Inferior parietal cortex (tissue), 1 donor: ENCODE measurements at regions not wholly inside any gene's neighbourhood (a gene's known extent, or its start where the extent isn't known, plus 50 kb on each side); places are given as distances from the start of the nearest gene placed in this dataset.
"Not testable (repeated sequence)": the region's sequence is repeated elsewhere in the genome, so short reads cannot be mapped to it uniquely, and the experiment has no call there.

ENCODE experiments used
- DNase-seq: peaks from one replicate; pipeline ENCODE4 v3.0.0-alpha.2; 2016; ENCODE audit errors: extremely low spot score

DNA sequence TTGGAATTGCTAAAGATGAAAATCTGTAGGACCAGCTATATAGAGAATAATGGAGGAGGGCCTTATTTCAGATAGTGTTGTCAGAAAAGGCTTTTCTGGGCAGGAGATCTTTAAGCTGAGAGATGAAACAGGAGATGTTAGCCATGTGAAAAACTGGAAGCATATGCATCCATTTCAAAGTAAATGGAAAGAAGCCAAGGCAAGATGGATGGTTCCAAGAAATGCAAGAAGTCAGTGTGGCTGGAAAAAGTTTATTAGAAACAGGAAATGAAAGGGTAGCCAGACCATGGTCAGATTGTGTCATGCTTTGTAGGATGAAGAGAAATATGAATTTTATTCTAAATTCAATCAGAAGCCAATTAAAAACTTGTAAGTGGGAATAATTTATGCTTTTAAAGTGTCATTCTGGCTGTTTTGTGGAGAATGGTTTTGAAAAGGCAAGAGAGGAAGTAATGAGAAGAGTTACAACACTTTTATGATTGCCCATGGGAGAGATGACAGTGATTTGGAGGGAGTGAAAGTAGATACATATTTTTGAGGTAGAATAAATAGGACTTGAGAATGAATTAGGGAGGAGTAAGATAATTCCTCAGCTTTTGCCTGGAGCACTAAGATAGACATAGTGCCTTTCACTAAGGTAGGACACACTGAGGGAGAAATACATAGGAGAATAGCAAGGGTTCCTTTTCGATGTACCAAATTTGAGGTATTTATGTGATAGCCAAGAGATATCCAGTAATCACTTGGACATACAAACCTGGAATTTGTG, 620.1 kb downstream of the HTR1B start:
- DNase-seq, result no peak

DNA sequence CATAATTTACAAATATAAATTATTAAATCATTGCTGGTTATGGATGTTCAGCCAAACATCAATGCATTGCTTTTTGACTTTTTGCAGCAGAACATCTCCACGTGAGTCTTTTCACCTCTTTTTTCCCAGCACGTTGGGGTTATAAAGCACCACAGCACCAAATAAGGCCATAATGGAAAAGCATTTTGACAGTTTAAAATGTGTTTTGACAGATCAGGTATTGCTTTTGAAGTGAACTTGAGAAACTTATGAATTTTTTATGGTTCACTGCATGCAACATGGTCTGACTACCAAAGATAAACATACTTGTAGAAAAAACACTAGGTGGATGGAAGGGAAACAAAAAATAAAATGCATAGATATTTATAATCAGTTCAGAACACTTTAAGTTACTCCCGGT, 622.4 kb downstream of the HTR1B start:
- no peak for DNase-seq

DNA sequence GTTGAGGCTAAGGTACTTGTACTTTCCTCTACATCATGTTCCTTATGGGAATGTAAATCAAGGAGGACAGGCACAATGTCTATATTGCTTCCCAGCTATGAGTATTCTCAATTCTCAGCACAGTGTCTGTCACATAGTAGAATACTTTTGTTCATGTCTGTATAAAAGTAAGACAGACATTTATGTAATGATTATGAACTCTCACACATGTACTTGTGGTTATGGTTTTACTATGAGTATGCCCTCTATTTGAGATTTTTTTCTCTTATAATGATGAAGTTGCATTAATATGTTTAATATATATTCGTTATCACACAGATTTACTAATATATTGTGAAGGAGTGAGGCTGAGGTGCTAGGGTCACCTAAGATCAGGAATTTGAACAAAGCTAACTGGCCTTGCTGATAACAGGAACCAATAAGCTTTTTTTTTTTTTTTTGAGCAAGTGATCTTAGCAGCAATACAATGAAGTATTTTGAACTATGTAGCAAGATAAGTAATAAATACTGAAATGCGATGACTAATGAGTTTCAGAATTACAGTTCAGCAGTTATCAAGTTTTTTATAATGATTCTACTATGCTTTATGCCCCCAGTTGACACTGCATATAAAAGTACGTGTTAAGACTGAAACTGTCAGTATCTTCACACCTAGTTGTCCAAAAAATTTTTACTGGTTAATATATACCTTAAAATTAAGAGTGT, 623.1 kb downstream of the HTR1B start:
- DNase-seq, result no peak

DNA sequence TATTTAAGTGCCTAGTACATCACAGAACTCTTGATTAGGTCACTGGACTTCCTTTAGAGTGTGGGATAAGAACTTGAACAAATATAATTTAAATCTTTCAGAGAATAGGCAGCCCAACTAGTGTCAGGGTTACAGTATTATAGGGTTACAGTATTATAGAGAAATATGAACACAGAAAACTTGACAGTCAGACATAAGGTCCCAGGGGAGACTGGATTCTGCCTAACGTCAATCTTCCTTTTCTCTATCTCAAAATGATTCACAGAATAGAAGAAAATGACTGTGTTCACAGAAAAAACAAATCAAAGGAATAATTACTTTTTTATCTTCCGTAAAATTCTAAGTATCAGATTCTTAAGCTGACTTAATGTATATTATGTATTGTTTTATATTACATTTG, 623.8 kb downstream of the HTR1B start:
- DNase-seq, result no peak

DNA sequence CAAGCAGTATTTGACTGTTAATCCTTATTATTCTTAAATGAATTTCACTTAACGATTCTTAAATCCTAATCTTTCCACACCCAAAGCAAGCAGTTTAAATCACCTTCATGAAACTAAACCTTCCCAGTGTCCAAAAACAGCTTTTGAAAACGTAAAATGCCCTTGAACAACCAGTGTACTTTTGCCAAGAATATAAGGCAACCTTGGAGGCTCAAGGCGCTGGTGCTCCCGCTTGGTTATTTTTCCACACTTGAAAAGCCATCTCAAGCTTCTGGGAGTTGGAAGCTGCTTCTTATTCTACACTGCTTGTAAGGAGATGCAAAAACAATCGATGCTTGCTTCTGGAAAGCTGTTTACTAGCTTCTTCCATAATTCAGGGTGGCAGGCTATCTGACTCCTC, 625.7 kb downstream of the HTR1B start:
- no peak for DNase-seq

DNA sequence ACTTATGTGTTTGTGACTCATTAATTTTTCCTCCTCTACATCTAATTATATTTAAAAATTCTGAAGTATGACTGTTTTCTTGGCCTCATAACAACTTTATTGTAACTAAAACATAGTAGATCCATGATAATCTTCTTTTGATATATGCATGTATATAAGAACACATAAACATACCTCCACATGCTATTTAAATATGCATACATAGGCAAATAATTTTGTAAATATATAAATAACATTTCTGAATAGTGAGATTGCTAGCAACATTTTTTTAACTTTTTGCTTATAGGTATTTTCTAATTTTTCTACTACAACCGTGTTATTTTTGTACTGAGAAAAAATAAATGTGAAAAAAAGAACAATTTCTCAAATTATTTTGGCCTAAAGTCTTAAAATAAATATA, 627.6 kb downstream of the HTR1B start:
- no peak for DNase-seq

DNA sequence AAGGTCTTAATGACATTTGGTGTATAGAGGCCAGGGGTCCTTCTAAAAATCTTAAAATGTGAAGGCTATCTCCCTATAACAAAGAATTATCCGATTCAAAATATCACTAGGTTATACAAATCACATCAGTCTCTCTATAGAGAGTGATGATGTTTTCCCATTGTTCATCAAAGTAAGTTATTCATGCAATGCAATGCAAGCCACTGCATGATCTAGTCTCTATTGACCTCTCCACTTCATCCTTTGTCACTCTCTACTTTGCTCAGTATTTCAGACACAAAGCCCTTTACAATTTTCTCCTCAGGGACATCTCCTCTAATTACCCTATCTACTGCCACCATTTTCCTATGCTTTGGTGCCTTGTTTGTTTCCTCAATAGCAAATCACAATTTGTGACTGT, 628.0 kb downstream of the HTR1B start:
- no peak for DNase-seq

DNA sequence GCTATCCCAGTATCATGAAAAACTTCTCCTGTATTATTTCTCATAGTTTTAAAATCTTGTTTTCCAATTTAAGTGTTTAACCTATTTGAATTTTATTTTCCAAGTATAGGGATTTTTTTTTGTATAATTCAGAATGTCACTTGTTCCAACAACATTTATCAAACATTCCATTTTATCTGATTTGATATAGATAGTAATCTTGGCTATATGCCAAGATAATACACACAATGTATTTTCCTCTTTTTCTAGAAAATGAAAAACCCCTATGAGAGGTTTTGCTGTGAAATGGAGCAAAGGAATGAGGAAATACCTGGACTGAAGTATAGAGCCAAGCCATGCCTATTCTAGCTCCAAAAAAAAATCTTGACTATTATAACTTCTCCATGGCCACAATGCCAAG, 628.9 kb downstream of the HTR1B start:
- DNase-seq, result no peak

DNA sequence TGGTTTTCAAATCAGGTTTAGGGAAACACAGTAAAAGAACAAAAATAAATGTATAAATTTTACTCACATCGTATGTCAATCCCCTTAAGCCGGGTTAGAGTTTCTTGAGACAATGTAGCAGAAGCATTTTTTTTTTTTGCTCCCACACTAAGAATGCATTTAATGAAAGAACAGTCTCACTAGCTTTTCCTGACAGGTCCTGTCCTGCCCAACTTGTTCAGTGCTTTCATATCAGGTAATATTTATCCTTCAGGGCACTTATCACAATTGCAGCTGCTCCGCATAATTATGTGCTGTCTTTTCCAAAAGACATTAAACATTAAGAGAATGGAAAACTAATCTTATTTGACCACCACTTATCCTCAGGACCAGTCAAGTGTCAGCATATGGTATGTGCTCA, 632.0 kb downstream of the HTR1B start:
- no peak for DNase-seq

DNA sequence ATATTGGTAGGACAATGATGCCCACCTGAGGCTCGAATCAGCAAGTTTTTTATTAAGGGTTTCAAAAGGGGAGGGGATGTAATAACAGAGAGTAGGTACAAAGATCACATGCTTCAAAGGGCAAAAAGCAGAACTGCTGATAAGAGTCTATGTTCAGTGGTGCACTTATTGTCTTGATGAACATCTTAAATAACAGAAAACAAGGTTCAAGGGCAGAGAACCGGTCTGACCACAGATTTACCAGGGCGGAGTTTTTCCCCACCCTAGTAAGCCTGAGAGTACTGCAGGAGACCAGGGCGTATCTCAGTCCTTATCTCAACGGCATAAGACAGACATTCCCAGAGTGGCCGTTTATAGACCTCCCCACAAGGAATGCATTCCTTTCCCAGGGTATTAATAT, 639.7 kb downstream of the HTR1B start:
- DNase-seq, result not testable (repeated sequence)

DNA sequence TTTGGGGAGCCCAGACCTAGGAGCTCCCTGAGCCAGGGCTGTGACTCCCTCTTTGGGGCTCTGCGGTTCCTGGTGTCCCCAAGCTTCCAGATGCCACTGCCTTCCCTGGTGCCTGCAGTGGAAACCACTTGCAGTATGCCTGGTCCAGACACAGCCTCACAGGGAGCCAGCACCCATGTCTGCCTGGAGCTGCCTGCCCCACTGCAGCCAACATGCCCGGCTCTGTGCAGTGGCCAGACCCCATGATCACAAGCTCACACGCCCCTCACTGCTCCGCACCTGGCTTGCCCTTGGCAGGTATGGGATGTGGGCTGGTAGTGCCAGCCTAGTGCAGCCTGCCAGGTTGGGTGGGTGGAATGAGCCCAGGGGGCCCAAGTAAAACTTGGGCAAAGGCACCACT, 644.8 kb downstream of the HTR1B start:
- no peak for DNase-seq

DNA sequence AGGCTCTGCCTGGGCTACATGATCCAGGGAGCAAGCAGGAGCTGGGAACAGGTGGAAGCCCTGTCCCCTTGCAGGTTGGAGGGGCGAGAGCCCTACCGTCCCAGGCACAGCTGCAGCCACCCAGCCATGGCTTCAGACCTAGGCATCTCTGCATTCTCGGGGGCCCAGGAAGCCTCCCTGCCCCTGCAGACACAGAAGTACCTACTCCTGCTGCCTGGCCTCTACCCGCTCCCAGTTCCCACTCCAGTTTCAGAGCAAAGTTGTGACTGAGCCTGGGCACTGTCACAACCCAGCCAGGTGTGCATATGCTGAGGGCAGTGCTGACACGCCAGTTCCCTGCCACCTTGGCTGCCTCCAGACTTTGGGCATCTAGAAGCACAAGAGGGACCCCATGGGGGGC, 645.9 kb downstream of the HTR1B start:
- no peak for DNase-seq

DNA sequence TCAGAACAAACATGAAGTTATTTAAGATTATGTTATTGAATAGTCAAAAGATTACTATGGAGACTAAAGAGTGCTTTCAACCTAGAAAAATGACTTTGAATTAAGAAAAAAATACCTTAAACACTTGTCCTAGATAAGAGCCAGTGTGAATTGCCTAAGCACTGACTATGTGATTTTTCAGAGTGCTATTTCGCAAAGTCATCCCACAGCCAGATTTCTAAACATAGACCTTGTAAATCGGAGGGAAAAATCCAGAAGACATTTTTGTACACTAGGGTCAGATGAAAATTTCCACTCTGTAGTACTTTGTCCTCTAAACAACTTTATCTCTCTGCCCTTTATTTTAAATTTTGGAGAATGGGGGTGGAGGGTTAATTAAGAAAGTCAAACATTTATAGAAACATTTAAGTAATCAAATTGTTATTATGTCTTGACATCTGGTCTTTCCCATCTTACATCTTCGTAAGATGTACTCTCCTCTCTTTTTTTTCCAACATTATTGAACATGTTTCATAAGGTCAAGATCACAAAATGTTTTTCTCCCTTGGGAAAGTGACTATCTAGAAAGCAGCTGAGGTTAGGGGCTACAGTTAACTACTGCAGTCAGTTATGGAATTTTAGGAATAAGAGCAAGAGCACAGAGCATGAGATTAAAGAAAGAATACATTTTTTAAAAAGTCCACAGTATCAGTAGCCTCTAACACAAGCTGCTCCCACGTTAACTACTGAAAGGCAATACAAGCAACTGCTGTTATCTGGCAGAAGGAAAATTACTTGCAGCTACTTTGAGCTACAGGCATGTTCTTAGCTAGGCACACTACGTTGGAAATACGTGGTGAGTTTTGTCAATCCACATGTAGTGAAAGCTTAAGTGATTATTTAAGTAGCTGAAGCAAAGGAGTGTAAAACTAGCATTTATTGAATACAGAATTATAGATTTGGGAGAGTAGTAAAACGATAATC, 648.5 kb downstream of the HTR1B start:
- DNase-seq, result no peak

DNA sequence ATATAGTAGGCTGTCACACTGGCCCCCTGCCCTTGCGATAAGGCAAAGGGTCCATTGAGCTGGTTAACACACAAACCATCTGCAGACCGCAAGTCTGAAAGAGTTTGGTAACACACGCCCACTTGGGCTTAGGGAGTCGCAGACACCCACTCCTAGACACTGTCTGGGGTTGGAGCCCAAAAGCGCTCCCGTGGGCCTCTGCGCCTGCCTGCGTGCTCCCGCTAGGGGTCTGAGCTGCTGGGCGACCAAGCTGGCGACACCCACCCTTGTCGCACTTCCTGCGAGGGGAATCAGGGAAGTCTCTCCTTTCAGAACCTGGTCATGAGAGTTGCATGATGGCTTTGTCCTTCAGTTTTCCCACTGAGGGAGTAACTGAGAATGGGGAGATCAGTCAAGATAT, 653.0 kb downstream of the HTR1B start:
- no peak for DNase-seq

DNA sequence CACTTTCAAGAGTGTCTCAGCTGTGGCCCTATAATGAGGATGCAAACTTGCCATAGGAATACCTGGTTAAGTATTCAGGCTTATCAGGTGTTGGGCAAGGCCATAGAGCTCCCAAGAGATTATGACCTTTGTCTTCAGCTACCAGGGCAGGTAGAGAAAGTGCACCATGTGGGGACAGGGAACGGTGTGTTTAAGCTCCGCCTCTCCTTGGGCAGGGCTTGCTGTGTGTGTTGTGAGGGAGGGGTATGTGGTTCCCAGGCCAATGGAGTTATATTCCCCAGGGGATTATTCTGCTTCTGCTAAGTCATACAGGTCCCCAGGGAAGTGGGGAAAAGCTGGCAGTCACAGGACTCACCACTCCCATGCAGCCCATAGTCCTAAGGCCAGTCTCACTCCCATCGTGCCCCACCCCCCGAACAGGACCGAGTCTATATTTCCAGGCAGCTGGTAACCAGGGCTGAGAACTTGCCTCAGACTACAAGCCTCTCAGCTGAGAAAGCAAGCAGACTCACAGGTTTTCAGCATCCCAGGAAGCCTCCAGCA, 660.2 kb downstream of the HTR1B start:
- no peak for DNase-seq

DNA sequence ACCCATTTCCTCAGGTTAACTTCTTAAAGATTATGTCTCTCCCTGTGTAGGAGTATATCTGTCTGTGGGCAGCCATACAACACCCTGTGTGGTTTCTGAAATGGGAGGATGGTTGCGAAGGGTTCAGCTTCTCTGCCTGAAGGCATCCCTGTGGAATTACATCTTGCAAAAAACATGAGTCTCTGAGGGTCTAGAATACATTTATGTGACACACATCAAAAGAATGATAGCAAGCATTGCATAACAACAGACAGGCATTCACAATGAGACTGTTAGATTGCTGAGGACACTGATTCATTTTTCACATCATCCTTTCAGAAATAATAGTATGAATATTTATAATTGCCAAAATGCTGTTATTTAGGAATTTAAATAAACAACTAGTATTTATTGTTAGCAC, 670.9 kb downstream of the HTR1B start:
- DNase-seq, result no peak

DNA sequence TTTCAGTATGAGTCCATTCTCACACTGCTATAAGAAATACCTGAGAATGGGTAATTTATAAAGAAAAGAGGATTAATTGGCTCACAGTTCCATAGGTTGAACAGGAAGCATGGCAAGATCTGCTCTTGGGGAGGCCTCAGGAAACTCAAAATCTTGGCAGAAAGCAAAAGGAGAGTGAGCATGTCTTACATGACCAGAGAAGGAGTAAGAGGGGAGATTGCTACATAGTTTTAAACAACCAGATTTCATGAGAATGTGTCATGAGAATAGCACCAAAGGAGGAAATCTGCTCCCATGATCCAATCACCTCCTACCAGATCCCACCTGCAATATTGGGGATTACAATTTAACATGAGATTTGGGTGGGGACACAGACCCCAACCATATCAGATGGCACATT, 672.4 kb downstream of the HTR1B start:
- DNase-seq, result no peak

DNA sequence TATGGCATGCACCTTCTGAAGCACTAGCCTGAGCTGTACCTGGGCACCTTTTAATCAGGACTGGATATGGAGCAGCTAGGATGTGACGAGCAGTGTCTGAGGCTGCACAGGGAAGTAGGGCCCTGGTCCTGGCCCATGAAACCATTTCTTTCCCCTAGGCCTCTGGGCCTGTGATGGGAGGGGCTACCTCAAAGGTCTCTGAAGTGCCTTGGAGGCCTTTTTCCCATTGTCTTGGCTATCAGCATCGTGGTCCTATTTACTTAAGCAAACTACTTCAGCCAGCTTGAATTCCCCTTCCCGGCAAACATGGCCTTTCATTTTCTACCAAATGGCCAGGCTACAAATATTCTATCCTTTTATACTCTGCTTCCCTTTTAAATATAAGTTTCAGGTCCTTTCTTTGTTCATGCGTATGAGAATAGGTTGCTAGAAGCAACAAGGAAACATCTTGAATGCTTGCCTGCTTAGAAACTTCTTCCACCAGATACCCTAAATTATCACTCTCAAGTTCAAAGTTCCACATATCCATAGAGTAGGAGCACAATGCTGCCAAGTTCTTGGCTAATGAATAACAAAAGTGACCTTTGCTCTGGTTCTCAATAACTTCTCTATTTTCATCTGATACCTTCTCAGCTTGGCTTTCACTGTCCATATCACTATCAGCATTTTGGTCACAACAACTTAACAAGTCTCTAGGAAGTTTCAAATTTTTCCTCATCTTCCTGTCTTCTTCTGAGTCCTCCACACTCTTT, 673.1 kb downstream of the HTR1B start:
- no peak for DNase-seq

DNA sequence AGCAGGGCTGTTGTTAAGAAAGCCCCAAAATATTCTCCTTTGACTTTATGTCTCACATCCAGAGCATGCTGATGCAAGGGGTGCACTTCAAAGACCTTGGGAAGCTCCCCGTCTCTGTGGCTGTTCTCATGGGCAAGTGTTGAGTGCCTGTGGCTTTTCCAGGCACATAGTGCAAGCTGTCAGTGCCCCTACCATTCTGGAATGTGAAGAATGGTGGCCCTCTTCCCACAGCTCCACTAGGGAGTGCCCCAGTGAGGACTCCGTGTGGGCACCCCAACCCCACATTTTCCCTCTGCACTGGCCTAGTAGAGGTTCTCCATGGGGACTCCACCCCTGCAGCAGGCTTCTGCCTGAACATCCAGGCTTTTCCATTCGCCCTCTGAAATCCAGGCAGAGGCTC, 673.7 kb downstream of the HTR1B start:
- no peak for DNase-seq

DNA sequence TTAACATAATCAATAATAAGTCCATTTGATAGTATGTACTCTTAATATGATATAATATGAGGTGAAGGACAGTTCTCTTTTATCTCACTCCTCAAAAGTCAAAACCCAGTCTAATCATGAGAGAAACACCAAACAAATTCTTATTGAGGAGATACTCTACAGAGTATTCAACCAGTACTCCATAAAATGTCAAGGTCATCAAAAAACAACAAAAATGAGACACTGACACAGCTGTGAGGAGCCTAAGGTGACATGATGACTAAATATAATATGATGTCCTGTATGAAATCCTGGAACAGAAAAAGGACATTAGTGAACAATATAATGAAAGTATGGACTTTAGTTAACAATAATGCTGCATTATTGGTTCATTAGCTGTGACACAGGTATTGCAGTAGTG, 675.1 kb downstream of the HTR1B start:
- no peak for DNase-seq

DNA sequence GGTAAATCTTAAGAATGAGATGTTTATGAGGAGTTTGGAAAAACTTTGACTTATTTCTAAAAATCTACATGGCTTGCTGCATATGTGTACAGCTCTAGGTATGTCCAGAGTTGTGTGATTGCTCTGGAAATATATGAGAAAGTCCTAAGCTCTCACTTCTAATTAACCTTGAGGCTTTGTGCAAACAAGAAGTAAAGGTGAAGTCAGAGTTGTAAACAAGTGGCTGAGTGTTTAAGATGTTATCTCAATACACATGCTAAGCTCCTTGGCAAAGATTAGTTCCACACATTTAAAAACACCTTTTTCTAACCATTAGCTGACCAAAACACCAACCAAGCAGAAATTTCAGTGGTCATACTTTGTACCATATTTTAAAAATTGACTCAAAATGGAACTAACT, 684.2 kb downstream of the HTR1B start:
- DNase-seq, result no peak
